ENCODE measurements at regions not wholly inside any gene's neighbourhood (a gene's known extent, or its start where the extent isn't known, plus 50 kb on each side); places are given as distances from the start of the nearest gene placed in this dataset.

GRCh38 chr4:137998666-137999429 is 243.3 kb downstream of the SLC7A11 start:
- intact Hi-C loops (cut with micrococcal nuclease) = no loop called here
- Histone ChIP-seq H2BK15ac (ENCODE audit: low read depth, low read length) (no peak overlapping the region), H3K9me1 (ENCODE audit: insufficient read depth, low read length) (no peaks in the 10 kb centered on the region), H2AK5ac (ENCODE audit: low read depth, low read length) (no peak overlapping the region), H3K4me2 (ENCODE audit: low read depth, low read length) (peak overlapping the region; percentile 62; the same call in 1 of the 2 replicates), H2BK120ac (ENCODE audit: low read depth, low read length) (peak overlapping the region; percentile 59), H3K27ac (ENCODE audit: insufficient read depth, low read length) (no peak overlapping the region; the same call in 1 of the 2 replicates), H4K5ac (ENCODE audit: low read depth, low read length) (peak overlapping the region; percentile 80; the same call in 1 of the 2 replicates), H3K4me1 (ENCODE audit: control insufficient read depth, insufficient read depth, low read length) (peaks cover 8% of the 10 kb centered on the region; the same call in 1 of the 2 replicates), H4K20me1 (ENCODE audit: insufficient read depth, low read length) (no peaks in the 10 kb centered on the region), H3K23ac (ENCODE audit: low read depth, low read length) (no peak overlapping the region), H4K91ac (ENCODE audit: insufficient read depth, low read depth, low read length) (peak overlapping the region; percentile 44; the same call in 1 of the 2 replicates), H3K18ac (ENCODE audit: low read depth, low read length) (peak overlapping the region; percentile 97; the same call in 1 of the 2 replicates), H3K9me3 (ENCODE audit: control insufficient read depth, insufficient read depth, low read length) (no peaks in the 10 kb centered on the region), H3K4me3 (ENCODE audit: insufficient read depth, low read depth, low read length) (no peak overlapping the region), H3K9ac (ENCODE audit: low read depth, low read length) (no peak overlapping the region), H2AFZ (replicated peaks; ENCODE audit: low read length, poor library complexity) (no peak overlapping the region), H3K56ac (ENCODE audit: extremely low read depth, insufficient read depth, low read length) (no peak overlapping the region; the same call in 1 of the 2 replicates), H2BK5ac (ENCODE audit: low read depth, low read length, poor library complexity, severe bottlenecking) (peak overlapping the region; percentile 72), H3K14ac (replicated peaks; ENCODE audit: low read depth, low read length) (peak overlapping the region; percentile 37; the same call in 1 of the 2 replicates), H3K36me3 (ENCODE audit: control insufficient read depth, insufficient read depth, low read length) (no peaks in the 10 kb centered on the region), H3K79me1 (ENCODE audit: low read depth in 1 of 2, low read length in 2 of 2) (no peaks in the 10 kb centered on the region), H3K27me3 (ENCODE audit: control insufficient read depth, insufficient read depth, low read length) (no peaks in the 10 kb centered on the region), H4K8ac (ENCODE audit: low read depth in 2 of 2, low read length in 2 of 2) (peak overlapping the region in 1 of 2 experiments; percentile 49; a peak in 1 of 4 replicates), H3K4ac (ENCODE audit: low read depth, low read length) (0 out of 2 replicates have a peak overlapping the region, but pooled peaks have one; percentile 9), H2AK9ac (replicated peaks; ENCODE audit: low read depth, low read length, poor library complexity) (no peak overlapping the region), H2BK20ac (ENCODE audit: low read depth, low read length) (0 out of 2 replicates have a peak overlapping the region, but pooled peaks have one; percentile 31)
- ChIA-PET CTCF (interaction anchor here (0.8 kb wide), 1 partner anchor 682 kb away, joined by 3 read pairs; no protein-coding TSS in a partner anchor), POLR2A (ENCODE audit: unreplicated experiment) (no interaction called here)
- peak; percentile 47 for ATAC-seq (ENCODE audit: low read depth)
- dilution Hi-C loops (cut with HindIII; ENCODE audit: low sequenced_read_pairs, unreplicated experiment) = no loop called here
- in situ Hi-C loops (cut with MboI; ENCODE audit: low sequenced_read_pairs) = no loop called here
- BruUV-seq (replicated peaks) = no TSS peak
- no CpG with 5 or more reads among the region's 1 CpG for WGBS, 2 experiments (ENCODE audit: extremely low coverage in 2 of 2, insufficient read length in 1 of 2)
- peak; percentile 63 for DNase-seq
- TF ChIP-seq MXI1 (IDR thresholded peaks at IDR 0.05; ENCODE audit: borderline replicate concordance, low read depth, low read length) (no peak), BHLHE40 (IDR thresholded peaks at IDR 0.05; ENCODE audit: low read depth, low read length) (no peak), RAD21 (IDR thresholded peaks at IDR 0.05; ENCODE audit: low read length) (no peak), MAZ (IDR thresholded peaks at IDR 0.05; ENCODE audit: borderline replicate concordance, low read depth, low read length) (no peak), SMC3 (IDR thresholded peaks at IDR 0.05; ENCODE audit: low read depth, low read length) (no peak), POLR2A (IDR thresholded peaks at IDR 0.05; ENCODE audit: low read depth, low read length) (no peak), FOS (IDR thresholded peaks at IDR 0.05; ENCODE audit: low read depth, low read length) (no peak), RFX5 (IDR thresholded peaks at IDR 0.05; ENCODE audit: low read depth, low read length) (no peak), CEBPB (IDR thresholded peaks at IDR 0.05; ENCODE audit: low read depth, low read length) (no peak), MAFK (IDR thresholded peaks at IDR 0.05; ENCODE audit: low read depth, low read length) (no peak), ELK1 (IDR thresholded peaks at IDR 0.05; ENCODE audit: borderline replicate concordance, low read depth, low read length) (no peak), USF2 (IDR thresholded peaks at IDR 0.05; ENCODE audit: low read depth, low read length) (no peak), RCOR1 (IDR thresholded peaks at IDR 0.05; ENCODE audit: insufficient replicate concordance, low read length) (no peak), CHD1 (IDR thresholded peaks at IDR 0.05; ENCODE audit: low read depth, low read length) (no peak), NFE2L2 (IDR thresholded peaks at IDR 0.05; ENCODE audit: low read depth, low read length) (no peak)

Measured in IMR-90 (cell line).